Spleen (tissue), 7 donors: ENCODE measurements at regions not wholly inside any gene's neighbourhood (a gene's known extent, or its start where the extent isn't known, plus 50 kb on each side); places are given as distances from the start of the nearest gene placed in this dataset.

Source experiments
- CTCF ChIP-seq, 11 experiments: fragments of 200-600 bp in 7 of 11; fragments of 450-650 bp in 4 of 11; sonication (generic) in 4 of 11; IDR thresholded peaks in 8 of 11; conservative IDR thresholded peaks in 3 of 11; 1 replicate in 7 of 11; 2 replicates in 4 of 11; pipeline versions ENCODE4 v1.4.0 to v1.8.0; 2016 to 2021; ENCODE audit warnings: antibody characterized with exemption in 11 of 11, inconsistent platforms in 4 of 11, mild to moderate bottlenecking in 1 of 11
- POLR2A ChIP-seq, 3 donors: fragments of 450-650 bp; IDR thresholded peaks; one replicate each; pipeline ENCODE4 v1.5.1; 2017; ENCODE audit warnings: antibody characterized with exemption in 3 of 3, mild to moderate bottlenecking in 1 of 3
- donor health status: DM: no; HTN: no; CAD: no; lungs with moderate emphysema.
- donor health status: DM: no; HTN: no; CAD: no.
- donor health status: DM: no; HTN: no; CAD: no.

GRCh38 chr6:127403636-127404035, 55.6 kb downstream of the KIAA0408 start:
- TF ChIP-seq CTCF (IDR thresholded peaks at IDR 0.05 in 8 of 11, conservative IDR thresholded peaks at IDR 0.05 in 3 of 11), result no peak
- no peak for TF ChIP-seq POLR2A (IDR thresholded peaks at IDR 0.05)
